ENCODE measurements at regions not wholly inside any gene's neighbourhood (a gene's known extent, or its start where the extent isn't known, plus 50 kb on each side); places are given as distances from the start of the nearest gene placed in this dataset.

DNA sequence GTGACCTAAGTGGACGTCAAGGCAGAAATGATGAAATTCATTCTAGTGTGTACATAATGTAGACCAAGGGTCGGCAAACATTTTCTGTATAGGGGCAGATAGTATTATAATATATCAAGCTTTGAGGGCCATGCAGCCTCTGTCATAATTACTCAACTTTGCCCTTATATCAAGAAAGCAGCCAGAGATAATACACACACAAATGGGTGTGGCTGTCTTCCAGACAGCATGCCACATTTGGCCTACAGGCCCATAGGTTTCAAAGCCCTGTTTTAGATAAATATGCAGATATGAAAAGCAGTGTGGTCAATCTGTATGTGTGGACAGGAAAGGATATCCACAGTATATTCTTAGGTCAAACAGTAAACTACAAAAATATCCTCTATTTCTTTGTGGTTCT lies 320.1 kb upstream of the FMN2 start:
- no peak overlapping the region for H3K27ac Mint-ChIP-seq
- peaks cover 4% of the 10 kb centered on the region for H3K9me3 Mint-ChIP-seq
- no peaks in the 10 kb centered on the region for H3K4me1 Mint-ChIP-seq (ENCODE audit: low read depth)
- no peaks in the 10 kb centered on the region for H3K36me3 Mint-ChIP-seq (ENCODE audit: low read depth)
- H3K4me3 Mint-ChIP-seq = no peak overlapping the region
- no peaks in the 10 kb centered on the region for H3K27me3 Mint-ChIP-seq (ENCODE audit: low read depth)

DNA sequence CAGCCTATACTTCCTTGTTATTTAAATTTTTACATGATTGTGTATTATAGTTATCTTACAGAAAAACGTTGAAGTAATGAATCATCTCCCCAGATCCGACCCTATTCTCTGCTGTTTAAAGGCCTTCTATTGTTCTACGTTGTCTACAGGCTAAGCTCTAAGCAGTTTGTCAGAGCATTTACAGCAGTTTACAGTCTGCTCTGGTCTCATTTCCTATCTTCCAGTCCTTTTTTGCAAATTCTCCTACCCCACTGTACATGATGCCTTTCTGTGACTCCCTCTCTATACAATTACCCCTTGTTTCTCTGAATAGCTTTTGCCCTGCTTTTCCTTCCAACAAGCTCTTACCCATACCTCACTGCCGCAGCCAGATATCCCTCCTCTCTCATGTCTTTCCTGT lies 319.2 kb upstream of the FMN2 start:
- H3K4me3 Mint-ChIP-seq = no peak overlapping the region
- no peak overlapping the region for H3K27ac Mint-ChIP-seq
- H3K9me3 Mint-ChIP-seq = peaks cover 5% of the 10 kb centered on the region
- no peaks in the 10 kb centered on the region for H3K27me3 Mint-ChIP-seq (ENCODE audit: low read depth)
- no peaks in the 10 kb centered on the region for H3K36me3 Mint-ChIP-seq (ENCODE audit: low read depth)
- no peaks in the 10 kb centered on the region for H3K4me1 Mint-ChIP-seq (ENCODE audit: low read depth)

DNA sequence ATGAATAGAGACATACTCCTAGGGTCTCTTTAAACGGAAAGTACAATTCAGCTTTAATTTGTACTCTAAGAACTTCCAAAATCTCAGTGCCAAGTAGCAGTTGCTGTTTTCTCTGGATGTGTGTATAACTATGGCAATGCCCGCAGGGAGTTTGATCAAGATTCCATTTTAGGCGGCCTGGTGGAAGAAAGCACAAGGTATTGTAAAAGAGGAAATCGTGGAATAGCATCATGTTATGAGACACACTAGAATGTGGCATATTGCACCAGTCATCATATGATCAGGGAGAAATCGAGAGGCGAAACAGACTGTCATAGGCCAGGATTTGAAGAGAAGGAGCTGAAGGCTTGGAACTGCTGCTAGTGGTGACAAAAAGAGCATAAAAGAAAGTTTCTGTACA lies 316.2 kb upstream of the FMN2 start:
- Mint-ChIP-seq H3K27ac (no peak overlapping the region), H3K36me3 (ENCODE audit: low read depth) (no peaks in the 10 kb centered on the region), H3K4me1 (ENCODE audit: low read depth) (no peaks in the 10 kb centered on the region), H3K4me3 (no peak overlapping the region), H3K9me3 (peaks cover 5% of the 10 kb centered on the region), H3K27me3 (ENCODE audit: low read depth) (no peaks in the 10 kb centered on the region)

DNA sequence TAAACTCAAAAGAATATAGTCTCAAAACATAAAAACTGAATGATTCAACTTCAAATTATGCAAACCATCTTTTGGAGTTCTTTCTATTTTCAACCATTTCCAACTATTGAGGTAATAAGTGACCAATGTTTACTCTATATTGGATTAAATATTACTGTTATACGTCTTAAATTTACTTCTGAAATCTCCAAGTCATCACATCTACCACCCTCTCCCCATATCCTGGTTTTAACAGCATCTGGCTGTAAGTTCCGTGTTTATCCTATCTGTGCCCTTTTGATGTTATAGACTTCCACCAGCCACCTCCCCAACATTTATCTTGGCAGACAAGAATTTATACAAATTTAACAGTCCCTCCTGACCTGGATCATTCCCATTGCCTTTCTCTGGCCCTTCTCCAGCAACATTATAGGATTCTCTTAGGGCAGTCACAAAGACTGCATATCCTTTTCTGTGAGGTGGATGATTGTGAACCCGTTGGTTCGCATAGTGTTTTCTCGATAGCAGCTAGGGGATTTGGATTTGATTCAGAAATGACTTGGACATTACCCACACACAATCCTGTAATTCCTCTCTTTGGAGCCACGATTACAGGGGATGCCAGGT lies 313.4 kb upstream of the FMN2 start:
- H3K27me3 Mint-ChIP-seq (ENCODE audit: low read depth) = no peaks in the 10 kb centered on the region
- no peaks in the 10 kb centered on the region for H3K4me1 Mint-ChIP-seq (ENCODE audit: low read depth)
- H3K27ac Mint-ChIP-seq = no peak overlapping the region
- H3K36me3 Mint-ChIP-seq (ENCODE audit: low read depth) = no peaks in the 10 kb centered on the region
- no peak overlapping the region for H3K4me3 Mint-ChIP-seq
- H3K9me3 Mint-ChIP-seq = peaks cover 5% of the 10 kb centered on the region

DNA sequence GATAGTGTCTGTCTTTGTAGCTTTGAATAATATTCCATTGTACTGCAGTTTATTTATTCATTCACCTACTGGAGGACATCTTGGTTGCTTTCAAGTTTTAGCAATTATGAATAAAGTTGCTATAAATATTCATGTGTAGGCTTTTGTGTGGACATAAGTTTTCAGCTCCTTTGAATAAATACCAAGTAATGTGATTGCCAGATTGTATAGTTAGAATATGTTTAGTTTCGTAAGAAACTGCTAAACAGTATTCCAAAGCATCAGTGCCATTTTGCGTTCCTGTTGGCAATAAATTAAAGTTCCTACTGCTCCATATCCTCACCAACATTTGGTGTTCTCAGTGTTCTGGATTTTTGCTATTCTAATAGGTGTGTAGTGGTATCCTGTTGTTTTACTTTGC lies 311.7 kb upstream of the FMN2 start:
- no peaks in the 10 kb centered on the region for H3K4me1 Mint-ChIP-seq (ENCODE audit: low read depth)
- H3K27me3 Mint-ChIP-seq (ENCODE audit: low read depth) = no peaks in the 10 kb centered on the region
- H3K27ac Mint-ChIP-seq = no peak overlapping the region
- H3K9me3 Mint-ChIP-seq = peaks cover 5% of the 10 kb centered on the region
- no peak overlapping the region for H3K4me3 Mint-ChIP-seq
- no peaks in the 10 kb centered on the region for H3K36me3 Mint-ChIP-seq (ENCODE audit: low read depth)

DNA sequence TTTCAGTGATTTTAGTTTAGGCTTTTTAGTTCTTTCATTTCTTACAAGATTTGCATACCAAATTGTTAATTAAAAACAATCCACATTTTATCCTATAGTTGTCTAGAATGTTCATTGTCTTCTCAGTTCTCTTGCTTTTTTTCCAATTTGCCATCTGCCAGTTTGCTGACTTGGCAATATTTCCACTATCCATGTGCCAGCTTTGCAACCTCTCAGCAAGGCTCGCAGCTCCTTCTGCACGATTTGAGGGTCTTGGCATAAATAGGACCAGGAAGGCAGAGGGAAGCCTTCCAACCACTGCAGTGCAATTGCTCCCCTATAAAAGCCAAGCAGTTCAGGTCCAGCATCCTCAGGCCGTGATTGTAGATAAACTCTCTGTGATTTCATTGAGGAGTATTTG lies 306.8 kb upstream of the FMN2 start:
- Mint-ChIP-seq H3K4me1 (ENCODE audit: low read depth) (no peaks in the 10 kb centered on the region), H3K9me3 (no peaks in the 10 kb centered on the region), H3K36me3 (ENCODE audit: low read depth) (no peaks in the 10 kb centered on the region), H3K27ac (no peak overlapping the region), H3K4me3 (no peak overlapping the region), H3K27me3 (ENCODE audit: low read depth) (no peaks in the 10 kb centered on the region)

DNA sequence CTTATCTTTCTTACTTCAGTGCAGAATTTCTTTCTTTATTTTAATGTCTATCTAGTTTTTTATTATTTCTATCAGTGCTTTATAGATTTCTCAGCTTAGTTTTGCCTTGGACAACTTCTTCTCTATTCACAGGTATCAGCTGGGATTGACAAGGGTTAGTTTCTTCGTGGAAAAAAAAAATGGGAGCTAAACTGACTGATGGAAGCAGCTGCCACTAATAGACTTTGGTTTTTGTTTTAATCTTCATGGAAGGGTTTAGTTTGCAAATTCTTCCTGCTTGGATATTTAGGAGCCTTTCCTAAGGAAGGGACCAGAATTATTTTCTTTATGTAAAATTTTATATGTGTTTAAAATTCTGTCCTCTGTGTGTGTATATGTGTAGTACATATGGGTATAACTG lies 306.1 kb upstream of the FMN2 start:
- no peaks in the 10 kb centered on the region for H3K4me1 Mint-ChIP-seq (ENCODE audit: low read depth)
- no peak overlapping the region for H3K4me3 Mint-ChIP-seq
- no peak overlapping the region for H3K27ac Mint-ChIP-seq

DNA sequence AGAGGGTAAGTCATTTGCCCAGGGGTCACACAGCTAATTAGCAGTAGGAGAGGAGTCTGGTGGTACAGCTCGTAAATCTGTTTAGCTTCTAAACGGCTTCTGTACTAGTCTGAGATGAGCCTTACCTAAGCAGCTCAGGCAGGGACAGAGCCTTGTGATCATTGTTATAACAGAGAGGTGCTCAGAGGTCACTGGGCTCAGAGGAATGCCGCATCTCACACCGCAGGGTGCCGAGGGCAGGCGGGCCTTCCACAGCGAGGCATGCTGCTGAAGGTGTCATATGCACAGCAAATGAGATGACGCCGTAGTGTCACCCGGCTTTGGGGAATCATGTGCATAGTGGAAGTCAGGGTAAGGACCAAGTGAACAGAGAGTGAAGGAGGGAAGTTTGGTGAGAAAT lies 305.2 kb upstream of the FMN2 start:
- no peaks in the 10 kb centered on the region for H3K36me3 Mint-ChIP-seq (ENCODE audit: low read depth)
- H3K4me1 Mint-ChIP-seq (ENCODE audit: low read depth) = no peaks in the 10 kb centered on the region
- no peak overlapping the region for H3K27ac Mint-ChIP-seq
- H3K4me3 Mint-ChIP-seq = no peak overlapping the region
- no peaks in the 10 kb centered on the region for H3K9me3 Mint-ChIP-seq
- no peaks in the 10 kb centered on the region for H3K27me3 Mint-ChIP-seq (ENCODE audit: low read depth)

More for the DNA sequence above, 306.1 kb upstream of the FMN2 start:
- H3K9me3 Mint-ChIP-seq = no peaks in the 10 kb centered on the region
- no peaks in the 10 kb centered on the region for H3K36me3 Mint-ChIP-seq (ENCODE audit: low read depth)
- no peaks in the 10 kb centered on the region for H3K27me3 Mint-ChIP-seq (ENCODE audit: low read depth)

DNA sequence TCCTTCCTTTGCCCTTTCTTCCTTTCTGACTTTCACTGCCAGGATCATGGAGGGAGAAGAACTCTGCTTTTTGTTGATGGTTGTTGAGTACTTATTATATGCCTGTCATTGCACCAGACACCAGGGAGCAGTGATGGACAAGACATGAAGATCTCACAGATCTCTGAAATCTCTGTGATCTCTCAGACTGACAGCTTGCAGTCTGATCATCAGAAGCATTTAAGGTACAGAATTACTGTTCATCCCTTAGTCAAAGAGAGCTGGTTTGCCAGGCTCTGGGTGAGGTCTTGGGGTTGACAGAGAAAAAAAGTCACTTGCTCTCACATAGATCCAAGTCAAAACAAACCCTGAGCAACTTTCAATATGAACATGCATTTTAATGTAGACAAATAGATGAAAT lies 299.5 kb upstream of the FMN2 start:
- Mint-ChIP-seq H3K9me3 (no peaks in the 10 kb centered on the region), H3K27me3 (ENCODE audit: low read depth) (peaks cover 4% of the 10 kb centered on the region), H3K36me3 (ENCODE audit: low read depth) (no peaks in the 10 kb centered on the region), H3K4me1 (ENCODE audit: low read depth) (no peaks in the 10 kb centered on the region), H3K4me3 (no peak overlapping the region), H3K27ac (no peak overlapping the region)

DNA sequence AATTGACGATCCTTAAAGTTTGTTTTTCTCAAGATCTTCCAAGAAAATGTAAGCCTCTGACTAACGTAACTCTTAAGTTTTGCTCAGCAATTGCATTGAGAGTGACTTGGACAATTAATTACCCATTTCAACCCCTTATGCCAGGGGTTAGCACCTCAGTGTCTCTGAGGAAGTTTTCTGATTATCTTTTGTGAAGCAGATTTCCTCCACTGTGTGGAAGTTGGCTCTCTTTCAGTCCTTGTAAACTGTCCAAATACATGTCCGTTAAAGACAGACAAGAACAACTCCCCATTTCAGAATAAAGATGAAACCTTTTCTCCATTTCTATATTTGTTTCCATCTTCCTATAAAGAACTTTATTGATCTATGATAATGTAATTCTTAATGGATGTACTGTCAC lies 296.4 kb upstream of the FMN2 start:
- H3K4me1 Mint-ChIP-seq (ENCODE audit: low read depth) = no peaks in the 10 kb centered on the region
- H3K27me3 Mint-ChIP-seq (ENCODE audit: low read depth) = peaks cover 4% of the 10 kb centered on the region
- no peak overlapping the region for H3K4me3 Mint-ChIP-seq
- no peak overlapping the region for H3K27ac Mint-ChIP-seq
- H3K36me3 Mint-ChIP-seq (ENCODE audit: low read depth) = no peaks in the 10 kb centered on the region
- H3K9me3 Mint-ChIP-seq = no peaks in the 10 kb centered on the region

DNA sequence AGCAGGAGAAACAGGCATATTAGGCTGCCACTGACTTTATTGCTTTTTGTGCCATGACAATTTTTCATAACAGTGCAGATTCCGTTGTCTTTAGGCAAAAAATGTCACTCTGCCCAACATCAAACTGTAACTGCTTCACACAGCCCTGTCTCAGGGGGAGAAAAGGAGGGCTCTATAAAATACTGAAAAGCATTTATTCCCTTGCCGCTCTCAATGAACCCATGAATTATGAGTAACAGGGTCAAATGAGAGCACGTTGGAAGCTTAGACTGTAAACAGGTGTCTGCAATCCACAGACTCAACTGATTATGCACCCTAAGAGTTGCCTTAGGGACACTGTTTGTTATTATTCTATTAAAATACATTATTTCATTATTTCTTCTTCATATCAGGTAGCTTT lies 292.1 kb upstream of the FMN2 start:
- no peak overlapping the region for H3K4me3 Mint-ChIP-seq
- H3K4me1 Mint-ChIP-seq (ENCODE audit: low read depth) = no peaks in the 10 kb centered on the region
- H3K36me3 Mint-ChIP-seq (ENCODE audit: low read depth) = no peaks in the 10 kb centered on the region
- no peaks in the 10 kb centered on the region for H3K9me3 Mint-ChIP-seq
- no peak overlapping the region for H3K27ac Mint-ChIP-seq
- peaks cover 4% of the 10 kb centered on the region for H3K27me3 Mint-ChIP-seq (ENCODE audit: low read depth)

DNA sequence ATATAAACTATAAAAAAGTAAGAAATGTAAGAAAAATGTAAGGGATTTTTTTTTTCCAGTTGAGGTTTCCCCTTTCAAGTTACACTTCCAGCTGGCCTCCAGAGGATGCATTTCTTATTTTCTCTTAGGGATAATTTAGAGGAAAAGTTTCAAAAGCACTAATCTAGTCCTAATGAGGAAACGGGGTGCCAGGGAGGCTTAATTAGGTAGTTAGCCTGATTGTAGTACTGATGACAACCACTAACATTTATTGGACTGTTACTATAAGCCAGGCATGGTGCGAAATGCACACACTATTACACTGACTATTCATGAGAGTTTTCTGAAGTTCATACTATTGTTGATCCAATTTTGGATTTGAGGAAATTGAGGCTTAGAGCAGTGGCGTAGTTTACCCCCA lies 290.8 kb upstream of the FMN2 start:
- Mint-ChIP-seq H3K4me1 (ENCODE audit: low read depth) (peaks cover 1% of the 10 kb centered on the region), H3K27ac (no peak overlapping the region), H3K4me3 (no peak overlapping the region), H3K27me3 (ENCODE audit: low read depth) (no peaks in the 10 kb centered on the region), H3K36me3 (ENCODE audit: low read depth) (no peaks in the 10 kb centered on the region), H3K9me3 (no peaks in the 10 kb centered on the region)

DNA sequence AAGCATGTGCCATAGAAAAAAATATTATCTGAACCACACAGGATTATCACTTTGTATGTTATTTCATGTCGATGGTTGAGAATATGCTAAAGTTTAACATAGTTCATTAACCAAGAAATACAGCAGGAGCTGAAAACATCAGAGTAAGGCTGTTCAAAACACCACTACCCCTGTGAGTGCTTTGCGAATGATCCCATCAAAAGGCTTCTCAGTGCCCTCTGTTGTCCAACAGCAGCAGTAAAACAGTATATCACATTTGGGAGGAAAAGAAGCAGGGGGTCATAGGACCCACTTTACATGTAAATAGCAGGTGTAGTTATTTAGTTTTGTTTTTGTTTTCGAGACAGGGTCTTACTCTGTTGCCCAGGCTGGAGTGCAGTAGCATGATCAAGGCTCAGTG lies 289.4 kb upstream of the FMN2 start:
- H3K9me3 Mint-ChIP-seq = no peaks in the 10 kb centered on the region
- no peaks in the 10 kb centered on the region for H3K36me3 Mint-ChIP-seq (ENCODE audit: low read depth)
- H3K27me3 Mint-ChIP-seq (ENCODE audit: low read depth) = no peaks in the 10 kb centered on the region
- H3K4me3 Mint-ChIP-seq = no peak overlapping the region
- H3K27ac Mint-ChIP-seq = no peak overlapping the region
- peaks cover 2% of the 10 kb centered on the region for H3K4me1 Mint-ChIP-seq (ENCODE audit: low read depth)

DNA sequence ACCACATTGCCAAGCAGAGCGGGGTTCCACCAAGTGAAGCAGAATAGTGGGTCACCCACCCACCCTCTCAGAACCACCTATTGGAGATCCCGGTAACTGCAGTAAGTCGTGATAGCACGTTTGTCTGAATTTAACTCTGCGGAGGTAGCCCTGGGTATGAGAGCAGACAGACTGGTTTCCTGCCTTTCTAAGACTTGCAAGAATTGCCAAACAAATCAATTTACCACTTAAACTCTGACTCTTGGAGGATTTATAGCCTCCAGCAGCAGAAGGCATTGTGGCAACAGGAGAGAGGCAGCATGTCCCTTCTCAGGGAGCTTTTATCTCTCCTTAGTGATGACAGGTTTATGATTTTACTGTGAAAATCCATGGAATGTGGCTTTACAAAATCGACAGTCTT lies 287.9 kb upstream of the FMN2 start:
- no peaks in the 10 kb centered on the region for H3K9me3 Mint-ChIP-seq
- no peaks in the 10 kb centered on the region for H3K36me3 Mint-ChIP-seq (ENCODE audit: low read depth)
- no peak overlapping the region for H3K4me3 Mint-ChIP-seq
- H3K27me3 Mint-ChIP-seq (ENCODE audit: low read depth) = no peaks in the 10 kb centered on the region
- H3K4me1 Mint-ChIP-seq (ENCODE audit: low read depth) = peaks cover 2% of the 10 kb centered on the region
- no peak overlapping the region for H3K27ac Mint-ChIP-seq

DNA sequence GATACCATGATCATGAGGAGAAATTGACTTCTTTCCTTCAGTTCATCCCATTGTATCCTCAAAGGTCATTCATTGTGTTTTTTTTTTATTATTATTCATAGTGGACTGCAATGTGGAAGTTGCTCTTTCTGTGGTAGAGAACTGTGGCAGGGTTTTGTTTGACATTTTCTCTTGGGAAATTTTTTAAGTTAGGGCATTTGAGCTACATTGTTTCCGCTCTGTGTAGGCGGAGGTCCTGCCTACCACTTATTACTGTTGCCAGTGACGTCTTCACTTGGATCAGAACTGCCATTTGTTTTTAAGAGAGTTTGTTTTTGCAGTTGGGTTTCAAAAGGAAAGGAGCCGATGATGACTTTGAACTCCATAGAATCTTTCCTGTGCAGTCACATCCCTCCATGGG lies 287.4 kb upstream of the FMN2 start:
- no peaks in the 10 kb centered on the region for H3K36me3 Mint-ChIP-seq (ENCODE audit: low read depth)
- no peaks in the 10 kb centered on the region for H3K9me3 Mint-ChIP-seq
- no peak overlapping the region for H3K4me3 Mint-ChIP-seq
- no peaks in the 10 kb centered on the region for H3K27me3 Mint-ChIP-seq (ENCODE audit: low read depth)
- peaks cover 2% of the 10 kb centered on the region for H3K4me1 Mint-ChIP-seq (ENCODE audit: low read depth)
- H3K27ac Mint-ChIP-seq = no peak overlapping the region

DNA sequence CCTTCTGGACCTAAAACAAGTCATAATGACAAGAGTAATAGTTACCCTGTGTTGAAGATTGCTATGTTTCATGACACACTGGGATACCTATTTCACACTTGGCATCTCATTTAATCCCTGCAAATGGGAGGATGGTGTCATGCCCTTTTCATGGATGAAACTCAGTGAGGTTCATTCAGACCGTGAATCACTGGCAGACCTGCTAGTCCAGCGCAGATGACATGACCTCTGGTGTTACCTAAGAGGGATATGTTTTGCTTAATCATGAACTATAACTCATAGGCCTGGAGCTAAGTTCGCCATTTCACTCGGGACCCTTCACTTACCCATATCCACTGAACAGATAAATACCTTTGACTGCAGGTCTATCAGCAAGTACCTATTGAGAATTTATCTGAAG lies 286.6 kb upstream of the FMN2 start:
- no peaks in the 10 kb centered on the region for H3K27me3 Mint-ChIP-seq (ENCODE audit: low read depth)
- no peak overlapping the region for H3K27ac Mint-ChIP-seq
- no peaks in the 10 kb centered on the region for H3K9me3 Mint-ChIP-seq
- H3K36me3 Mint-ChIP-seq (ENCODE audit: low read depth) = no peaks in the 10 kb centered on the region
- H3K4me1 Mint-ChIP-seq (ENCODE audit: low read depth) = peaks cover 2% of the 10 kb centered on the region
- H3K4me3 Mint-ChIP-seq = no peak overlapping the region

All from T-helper 1 cell treated with Interleukin-12 subunit alpha and Interleukin-12 subunit beta and Interleukin-4 antibody, amounts not matched to agents 30 μg/mL and 1 μg/mL, for 36 hours (primary cell).